ENCODE measurements at regions not wholly inside any gene's neighbourhood (a gene's known extent, or its start where the extent isn't known, plus 50 kb on each side); places are given as distances from the start of the nearest gene placed in this dataset.

GRCh38 chr10:3931901-3932300 is 146.9 kb upstream of the KLF6 start:
- no peak overlapping the region for H3K4me2 ChIP-seq (ENCODE audit: insufficient read depth, low read length)
- ATAC-seq (ENCODE audit: insufficient read depth, low read depth): no peak

DNA sequence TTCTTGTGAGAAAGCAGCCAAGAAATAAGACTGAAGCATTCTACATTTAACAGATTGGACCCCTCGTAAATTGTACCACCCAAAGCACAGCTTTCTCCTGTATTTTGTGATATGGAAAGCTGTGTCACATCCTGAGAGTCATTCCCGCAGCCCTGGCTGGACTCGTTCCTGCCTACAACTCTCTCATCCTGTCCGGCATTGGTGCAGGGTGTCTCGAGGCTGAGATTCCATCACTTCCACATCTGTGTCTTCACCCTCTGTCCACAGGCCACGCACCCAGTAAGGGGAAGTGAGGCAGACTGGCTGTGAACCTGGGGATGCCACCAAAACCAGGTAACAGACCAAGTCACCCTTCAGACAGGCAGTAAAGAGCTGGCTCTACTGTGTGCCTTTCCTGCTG is 146.2 kb upstream of the KLF6 start:
- no peak overlapping the region for H3K4me3 ChIP-seq (ENCODE audit: low read depth in 1 of 2, low read length in 2 of 2)
- no peaks in the 10 kb centered on the region for H3K79me2 ChIP-seq (ENCODE audit: insufficient read depth, low read length)
- no peak overlapping the region for H3K27ac ChIP-seq (ENCODE audit: low read length)
- H4K20me1 ChIP-seq (ENCODE audit: insufficient read depth, low read length): no peaks in the 10 kb centered on the region
- TF ChIP-seq, protein P1, sequence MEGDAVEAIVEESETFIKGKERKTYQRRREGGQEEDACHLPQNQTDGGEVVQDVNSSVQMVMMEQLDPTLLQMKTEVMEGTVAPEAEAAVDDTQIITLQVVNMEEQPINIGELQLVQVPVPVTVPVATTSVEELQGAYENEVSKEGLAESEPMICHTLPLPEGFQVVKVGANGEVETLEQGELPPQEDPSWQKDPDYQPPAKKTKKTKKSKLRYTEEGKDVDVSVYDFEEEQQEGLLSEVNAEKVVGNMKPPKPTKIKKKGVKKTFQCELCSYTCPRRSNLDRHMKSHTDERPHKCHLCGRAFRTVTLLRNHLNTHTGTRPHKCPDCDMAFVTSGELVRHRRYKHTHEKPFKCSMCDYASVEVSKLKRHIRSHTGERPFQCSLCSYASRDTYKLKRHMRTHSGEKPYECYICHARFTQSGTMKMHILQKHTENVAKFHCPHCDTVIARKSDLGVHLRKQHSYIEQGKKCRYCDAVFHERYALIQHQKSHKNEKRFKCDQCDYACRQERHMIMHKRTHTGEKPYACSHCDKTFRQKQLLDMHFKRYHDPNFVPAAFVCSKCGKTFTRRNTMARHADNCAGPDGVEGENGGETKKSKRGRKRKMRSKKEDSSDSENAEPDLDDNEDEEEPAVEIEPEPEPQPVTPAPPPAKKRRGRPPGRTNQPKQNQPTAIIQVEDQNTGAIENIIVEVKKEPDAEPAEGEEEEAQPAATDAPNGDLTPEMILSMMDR (IDR thresholded peaks at IDR 0.05; ENCODE audit: borderline replicate concordance, extremely low read depth, low read length, poor library complexity, severe bottlenecking): no peak
- TF ChIP-seq EZH2 (IDR thresholded peaks at IDR 0.05; ENCODE audit: borderline replicate concordance, low read depth, low read length, severe bottlenecking): no peak
- H2AFZ ChIP-seq (ENCODE audit: low read depth, low read length): no peak overlapping the region
- ATAC-seq (ENCODE audit: insufficient read depth, low read depth) (no peak), DNase-seq (no peak)
- peaks cover 32% of the 10 kb centered on the region for H3K4me1 ChIP-seq (ENCODE audit: insufficient read depth, low read length)
- H3K9me3 ChIP-seq (ENCODE audit: insufficient read depth, low read length, severe bottlenecking): no peaks in the 10 kb centered on the region
- no peaks in the 10 kb centered on the region for H3K27me3 ChIP-seq (ENCODE audit: insufficient read depth, low read length, poor library complexity)
- H3K9ac ChIP-seq (ENCODE audit: low read depth, low read length): no peak overlapping the region
- no peaks in the 10 kb centered on the region for H3K36me3 ChIP-seq (ENCODE audit: insufficient read depth, low read length)
- H3K4me2 ChIP-seq (ENCODE audit: insufficient read depth, low read length): no peak overlapping the region

More at GRCh38 chr10:3931901-3932300, 146.9 kb upstream of the KLF6 start:
- no peak overlapping the region for H3K27ac ChIP-seq (ENCODE audit: low read length)
- H4K20me1 ChIP-seq (ENCODE audit: insufficient read depth, low read length): no peaks in the 10 kb centered on the region
- peaks cover 26% of the 10 kb centered on the region for H3K4me1 ChIP-seq (ENCODE audit: insufficient read depth, low read length)
- no peak for DNase-seq
- no peaks in the 10 kb centered on the region for H3K9me3 ChIP-seq (ENCODE audit: insufficient read depth, low read length, severe bottlenecking)
- H3K27me3 ChIP-seq (ENCODE audit: insufficient read depth, low read length, poor library complexity): no peaks in the 10 kb centered on the region
- H3K4me3 ChIP-seq (ENCODE audit: low read depth in 1 of 2, low read length in 2 of 2): no peak overlapping the region
- H3K79me2 ChIP-seq (ENCODE audit: insufficient read depth, low read length): no peaks in the 10 kb centered on the region
- TF ChIP-seq EZH2 (IDR thresholded peaks at IDR 0.05; ENCODE audit: borderline replicate concordance, low read depth, low read length, severe bottlenecking): no peak
- TF ChIP-seq, protein P1 (IDR thresholded peaks at IDR 0.05; ENCODE audit: borderline replicate concordance, extremely low read depth, low read length, poor library complexity, severe bottlenecking): no peak
- H2AFZ ChIP-seq (ENCODE audit: low read depth, low read length): no peak overlapping the region
- no peak overlapping the region for H3K9ac ChIP-seq (ENCODE audit: low read depth, low read length)
- H3K36me3 ChIP-seq (ENCODE audit: insufficient read depth, low read length): no peaks in the 10 kb centered on the region

DNA sequence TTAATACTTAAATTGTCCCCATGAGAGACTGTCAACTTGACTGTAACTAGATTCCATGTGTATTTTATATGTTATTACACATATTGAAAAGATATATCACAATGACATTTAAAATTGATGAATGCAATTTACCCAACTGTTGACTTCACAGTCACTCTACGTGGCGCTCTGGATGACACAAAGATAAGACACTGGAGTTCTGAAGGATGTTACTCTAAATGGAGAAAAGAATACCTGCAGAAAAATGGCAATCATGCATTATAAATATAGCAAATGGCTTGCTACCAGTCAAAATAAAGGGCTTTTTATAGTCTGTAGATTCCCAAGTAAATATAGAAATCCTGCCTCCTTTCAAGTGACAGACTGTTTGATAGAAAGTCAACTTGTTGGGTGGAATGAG is 143.6 kb upstream of the KLF6 start:
- no peak overlapping the region for H3K9ac ChIP-seq (ENCODE audit: low read depth, low read length)
- H3K27me3 ChIP-seq (ENCODE audit: insufficient read depth, low read length, poor library complexity): no peaks in the 10 kb centered on the region
- H3K27ac ChIP-seq (ENCODE audit: low read length): no peak overlapping the region
- H3K4me2 ChIP-seq (ENCODE audit: insufficient read depth, low read length): no peak overlapping the region
- no peak overlapping the region for H3K4me3 ChIP-seq (ENCODE audit: low read depth in 1 of 2, low read length in 2 of 2)
- peaks cover 27% of the 10 kb centered on the region for H3K4me1 ChIP-seq (ENCODE audit: insufficient read depth, low read length)
- no peaks in the 10 kb centered on the region for H3K79me2 ChIP-seq (ENCODE audit: insufficient read depth, low read length)
- DNase-seq (no peak), ATAC-seq (ENCODE audit: insufficient read depth, low read depth) (no peak)
- H4K20me1 ChIP-seq (ENCODE audit: insufficient read depth, low read length): no peaks in the 10 kb centered on the region
- H3K36me3 ChIP-seq (ENCODE audit: insufficient read depth, low read length): no peaks in the 10 kb centered on the region
- no peak overlapping the region for H2AFZ ChIP-seq (ENCODE audit: low read depth, low read length)
- TF ChIP-seq EZH2 (IDR thresholded peaks at IDR 0.05; ENCODE audit: borderline replicate concordance, low read depth, low read length, severe bottlenecking): no peak
- TF ChIP-seq, protein P1 (IDR thresholded peaks at IDR 0.05; ENCODE audit: borderline replicate concordance, extremely low read depth, low read length, poor library complexity, severe bottlenecking): no peak
- H3K9me3 ChIP-seq (ENCODE audit: insufficient read depth, low read length, severe bottlenecking): no peaks in the 10 kb centered on the region

- Histone ChIP-seq H3K4me3 (ENCODE audit: low read depth in 1 of 2, low read length in 2 of 2) (no peak overlapping the region), H3K27me3 (ENCODE audit: insufficient read depth, low read length, poor library complexity) (no peaks in the 10 kb centered on the region), H3K27ac (ENCODE audit: low read length) (no peak overlapping the region), H2AFZ (ENCODE audit: low read depth, low read length) (no peak overlapping the region), H3K4me1 (ENCODE audit: insufficient read depth, low read length) (peaks cover 26% of the 10 kb centered on the region), H3K36me3 (ENCODE audit: insufficient read depth, low read length) (no peaks in the 10 kb centered on the region), H3K79me2 (ENCODE audit: insufficient read depth, low read length) (no peaks in the 10 kb centered on the region), H4K20me1 (ENCODE audit: insufficient read depth, low read length) (no peaks in the 10 kb centered on the region), H3K9ac (ENCODE audit: low read depth, low read length) (no peak overlapping the region), H3K4me2 (ENCODE audit: insufficient read depth, low read length) (no peak overlapping the region), H3K9me3 (ENCODE audit: insufficient read depth, low read length, severe bottlenecking) (no peaks in the 10 kb centered on the region)
- ATAC-seq (ENCODE audit: insufficient read depth, low read depth) (no peak), DNase-seq (no peak)
- no peak for TF ChIP-seq EZH2 (IDR thresholded peaks at IDR 0.05; ENCODE audit: borderline replicate concordance, low read depth, low read length, severe bottlenecking)
- TF ChIP-seq, protein P1 (IDR thresholded peaks at IDR 0.05; ENCODE audit: borderline replicate concordance, extremely low read depth, low read length, poor library complexity, severe bottlenecking): no peak
These were observed 143.1 kb upstream of the KLF6 start for GRCh38 chr10:3928078-3928477.

Data from DND-41 (cell line).